HG03354 (cell line): ENCODE measurements at regions not wholly inside any gene's neighbourhood (a gene's known extent, or its start where the extent isn't known, plus 50 kb on each side); places are given as distances from the start of the nearest gene placed in this dataset.
"Not testable (repeated sequence)": the region's sequence is repeated elsewhere in the genome, so short reads cannot be mapped to it uniquely, and the experiment has no call there.

Experiments used
- ATAC-seq: cut with Tn5 transposase; IDR thresholded peaks from one replicate; pipeline ENCODE4 v1.9.1; 2021; ENCODE audit warnings: mild to moderate bottlenecking; ENCODE audit not compliant: unreplicated experiment, poor library complexity, severe bottlenecking

DNA sequence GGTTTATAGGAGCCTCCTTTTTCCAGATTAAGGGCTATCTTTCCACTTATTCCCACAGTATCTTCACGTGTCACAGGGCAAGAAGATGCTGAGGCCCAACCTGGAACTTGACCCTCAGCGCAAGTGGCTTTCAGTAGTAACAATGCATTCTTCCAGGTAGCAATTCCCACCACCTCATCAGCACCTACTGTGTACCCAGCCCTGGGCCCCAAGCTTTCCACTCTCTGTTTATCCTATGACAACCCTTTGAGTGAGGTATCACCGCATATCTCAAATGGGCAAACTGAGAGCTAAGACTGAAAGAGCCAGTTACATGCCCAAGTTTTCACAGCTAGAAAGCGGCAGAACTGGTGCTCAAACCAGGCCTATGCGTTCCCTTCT, 88.2 kb downstream of the CPN2 start:
- ATAC-seq, result no peak

GRCh38 chr3:194264631-194265504, 86.3 kb downstream of the CPN2 start:
- ATAC-seq, result not testable (repeated sequence)

DNA sequence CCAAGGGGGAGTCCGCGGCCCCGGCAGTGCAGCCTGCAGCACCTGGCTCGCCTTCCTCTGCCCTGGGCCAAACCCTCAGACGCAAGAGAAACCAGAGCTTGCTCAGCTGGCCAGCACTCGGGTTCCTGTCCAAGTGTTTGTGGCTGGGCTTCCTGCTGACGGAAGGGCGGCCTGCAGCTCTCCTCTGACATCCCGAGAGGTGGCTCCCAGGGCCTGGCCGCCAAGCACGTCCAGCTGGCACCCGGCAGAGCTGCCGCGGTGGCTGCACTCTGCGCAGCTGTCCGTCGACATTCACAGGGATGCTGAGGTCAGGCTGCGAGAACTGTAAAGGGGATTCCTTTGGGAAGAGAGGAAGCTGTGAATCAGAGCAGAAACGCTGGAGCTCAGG, 85.6 kb downstream of the CPN2 start:
- no peak for ATAC-seq

DNA sequence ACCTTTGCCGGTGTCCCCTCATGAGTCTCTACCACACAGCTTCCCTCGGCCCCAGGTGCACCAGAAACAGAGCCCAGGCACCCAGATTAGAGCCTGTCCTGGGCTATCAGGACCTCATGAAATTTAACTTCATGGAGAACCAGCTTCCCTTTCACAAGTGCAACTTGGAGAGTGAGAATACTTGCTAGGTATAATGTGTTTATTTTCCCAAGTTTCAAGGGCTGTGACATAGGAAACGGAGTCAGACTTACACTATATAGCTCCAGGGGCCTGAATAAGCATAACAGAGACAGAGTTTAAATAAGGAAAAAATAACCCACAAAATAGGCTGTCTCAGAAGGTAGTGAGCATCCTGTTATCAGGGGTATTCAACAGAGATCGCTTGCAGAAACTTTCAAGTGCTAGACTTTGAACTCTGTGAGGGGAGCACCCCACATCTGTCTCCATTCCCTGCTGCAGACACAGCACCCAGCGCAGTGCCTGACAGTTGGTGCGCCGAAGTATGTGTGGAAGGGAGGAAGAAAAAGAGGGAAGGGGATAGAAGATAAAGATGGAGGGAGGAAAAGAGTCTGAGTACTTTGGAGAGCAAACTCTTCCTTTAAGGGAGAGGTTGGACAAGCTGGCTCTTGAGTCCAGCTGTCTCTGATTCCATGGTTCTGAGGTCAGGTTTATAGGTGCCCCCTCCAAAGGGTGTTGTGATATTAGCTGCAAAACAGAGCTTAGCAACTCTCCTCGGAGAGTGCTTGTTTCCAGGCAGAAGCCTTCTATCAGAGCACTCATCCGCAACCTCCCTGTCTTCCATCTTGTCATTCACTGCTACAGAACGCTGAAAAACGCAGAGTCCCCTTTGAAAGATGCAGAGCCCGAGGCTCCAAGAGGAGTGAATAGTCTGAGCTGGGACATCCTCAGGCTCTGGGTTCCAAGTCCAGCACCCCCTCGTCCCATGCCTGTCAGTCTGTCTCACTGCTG, 84.8 kb downstream of the CPN2 start:
- no peak for ATAC-seq

DNA sequence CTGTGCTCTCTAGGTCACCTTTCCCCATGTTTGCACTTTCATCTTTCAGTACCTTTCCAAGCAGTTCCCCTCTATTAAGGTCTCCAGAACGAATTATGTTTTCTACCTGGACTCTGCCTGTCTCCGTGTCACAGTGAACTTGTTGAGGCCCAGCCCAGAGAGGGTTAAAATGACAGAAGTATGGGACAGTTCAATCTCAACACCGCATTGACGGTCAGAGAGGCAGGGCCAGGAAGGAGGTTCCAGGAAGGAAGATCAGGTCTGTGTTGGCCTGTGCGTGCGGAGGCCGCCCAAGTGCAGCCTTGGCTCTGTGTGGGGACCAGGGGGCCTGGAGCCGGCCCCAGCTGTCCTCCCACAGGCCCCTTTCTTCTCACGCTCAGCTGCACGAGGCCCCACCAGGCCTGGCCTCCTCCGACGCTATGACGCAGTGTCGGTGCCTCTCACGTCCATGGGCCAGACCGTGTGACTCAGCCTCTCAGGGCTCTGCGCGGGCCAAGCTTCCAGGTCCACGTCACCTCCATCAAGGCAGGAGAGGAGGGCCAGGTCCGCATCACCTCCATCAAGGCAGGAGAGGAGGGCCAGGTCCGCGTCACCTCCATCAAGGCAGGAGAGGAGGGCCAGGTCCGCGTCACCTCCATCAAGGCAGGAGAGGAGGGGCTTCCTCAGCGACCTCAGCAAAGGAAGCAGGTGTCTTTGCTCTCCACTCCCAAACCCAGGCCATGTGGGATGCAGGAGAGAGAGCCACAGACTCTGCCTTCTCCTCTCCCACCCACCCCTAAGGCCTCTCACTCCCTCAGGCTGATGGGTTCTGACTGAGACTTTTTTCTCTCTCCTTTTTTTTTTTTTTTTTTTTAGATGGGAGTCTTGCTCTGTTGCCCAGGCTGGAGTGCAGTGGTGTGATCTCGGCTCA, 83.1 kb downstream of the CPN2 start:
- ATAC-seq, result no peak

DNA sequence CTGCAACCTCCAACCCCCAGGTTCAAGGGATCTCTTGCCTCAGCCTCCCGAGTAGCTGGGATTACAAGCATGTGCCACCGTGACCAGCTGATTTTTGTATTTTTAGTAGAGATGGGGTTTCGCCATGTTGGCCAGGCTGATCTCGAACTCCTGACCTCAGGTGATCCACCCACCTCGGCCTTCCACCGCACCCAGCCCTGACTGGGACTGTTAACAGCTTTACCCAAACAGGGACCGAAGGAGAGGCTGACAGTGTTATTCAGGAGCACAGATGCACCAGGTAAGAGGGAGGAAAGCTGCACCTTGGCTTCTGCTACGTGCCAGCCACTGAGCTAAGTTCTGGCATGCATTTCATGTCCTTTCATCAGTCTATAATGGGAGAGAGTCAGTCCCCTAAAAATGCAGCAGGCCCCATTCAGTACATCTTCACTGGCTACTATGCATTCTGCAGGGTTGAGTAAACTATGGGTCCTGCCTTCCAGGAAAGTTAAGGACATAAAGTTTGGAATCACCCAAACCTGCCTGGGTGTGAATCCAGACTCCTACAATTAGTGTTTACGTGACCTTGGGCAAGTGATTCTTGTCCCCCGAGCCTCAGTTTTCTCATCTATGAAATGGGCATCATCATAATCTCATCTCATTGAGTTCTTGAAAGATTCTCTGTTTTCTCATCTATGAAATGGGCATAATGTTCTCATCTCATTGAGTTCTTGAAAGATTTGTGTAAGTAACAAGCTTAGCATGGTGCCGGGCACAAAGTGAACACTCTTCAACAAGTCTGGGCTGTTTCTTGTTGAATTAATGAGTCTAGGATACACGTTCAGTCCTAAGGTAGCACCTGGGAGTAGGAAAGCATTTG, 82.2 kb downstream of the CPN2 start:
- ATAC-seq, result no peak

DNA sequence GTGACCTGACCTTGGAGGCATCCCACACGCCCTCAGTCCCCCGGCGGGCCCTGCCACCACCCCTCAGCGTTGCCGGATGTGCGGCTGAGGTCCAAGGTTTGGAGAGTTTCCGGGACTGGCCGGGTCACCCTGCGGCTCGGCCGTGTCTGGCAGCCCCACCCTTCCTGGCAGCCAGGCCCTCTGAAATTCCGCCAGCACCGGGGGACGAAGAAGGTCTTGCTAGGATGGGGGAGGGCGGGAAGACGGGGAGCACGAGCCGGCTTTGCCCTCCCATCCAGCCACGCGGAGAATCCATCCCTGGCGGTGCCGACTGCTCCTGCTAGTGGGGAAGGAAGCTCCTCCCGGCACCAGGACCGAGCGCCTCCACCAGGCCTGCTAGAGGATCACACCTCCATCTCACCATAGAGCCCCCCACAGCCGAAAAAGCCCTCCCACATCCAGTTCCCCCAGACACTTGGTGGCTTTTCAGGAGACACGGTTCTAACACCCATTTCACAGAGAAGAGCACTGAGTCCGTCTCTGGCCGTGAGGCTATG, 81.5 kb downstream of the CPN2 start:
- no peak for ATAC-seq

GRCh38 chr3:194270627-194271459, 80.3 kb downstream of the CPN2 start:
- no peak for ATAC-seq

GRCh38 chr3:194271460-194272035, 79.6 kb downstream of the CPN2 start:
- no peak for ATAC-seq

DNA sequence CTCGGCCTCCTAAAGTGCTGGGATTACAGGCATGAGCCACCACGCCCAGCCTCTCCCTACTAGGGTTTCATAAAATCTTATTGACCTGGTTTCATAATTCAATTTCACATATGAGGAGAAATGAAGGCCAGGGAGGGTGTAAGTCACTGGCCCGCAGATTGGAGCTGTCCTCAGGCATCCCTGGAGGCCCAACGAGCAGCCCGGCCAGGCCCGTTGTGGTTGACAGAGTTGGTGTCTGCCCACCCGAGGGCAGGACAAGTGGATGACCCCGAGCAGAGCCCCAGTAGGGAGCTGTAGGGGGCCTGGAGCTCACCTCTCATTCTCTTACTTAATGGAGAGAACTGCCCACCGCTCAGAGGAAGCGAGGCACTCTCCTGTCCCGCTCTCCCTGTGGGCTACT, 78.9 kb downstream of the CPN2 start:
- no peak for ATAC-seq

DNA sequence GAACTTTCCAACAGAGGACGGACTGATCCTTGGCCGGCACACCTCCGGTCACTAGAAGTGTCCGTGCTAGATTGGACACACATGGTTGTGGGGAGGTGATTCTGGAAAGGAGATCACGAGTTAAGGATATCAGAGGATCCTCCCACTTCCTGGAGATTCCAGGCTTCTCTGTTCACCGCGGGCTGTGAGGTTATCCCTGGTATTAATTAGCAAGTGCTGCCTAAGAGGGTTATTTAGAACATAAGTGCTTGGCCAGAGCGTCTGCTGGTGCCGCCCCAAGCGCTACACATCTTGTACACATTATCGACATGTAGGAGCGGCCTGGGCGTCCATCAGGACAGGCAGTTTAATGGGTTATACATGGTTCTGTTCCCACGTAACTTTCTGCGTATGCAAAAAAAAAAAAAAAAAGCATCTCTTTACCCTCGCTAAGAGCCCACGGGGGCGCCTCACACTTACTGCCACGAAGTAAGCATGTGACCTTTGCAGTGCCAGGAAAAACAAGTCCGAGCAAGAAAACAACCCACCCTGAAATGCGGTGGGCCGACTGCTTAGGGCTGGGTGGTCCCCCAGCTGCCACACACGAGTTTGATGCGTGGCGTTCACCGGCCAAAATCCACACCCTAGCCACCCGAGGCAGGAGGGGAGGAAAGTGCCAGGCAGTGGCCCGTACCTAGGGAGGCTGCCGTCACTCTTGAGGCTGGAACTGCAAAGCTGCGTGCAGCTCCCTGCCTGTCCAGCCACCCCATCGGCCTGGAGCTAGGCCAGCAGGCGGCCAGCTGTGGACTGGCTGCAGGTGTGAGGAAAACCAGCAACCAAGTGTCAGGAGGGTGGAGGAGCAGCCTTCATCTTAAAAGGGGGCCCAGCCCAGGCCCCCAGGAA, 78.0 kb downstream of the CPN2 start:
- ATAC-seq, result no peak

DNA sequence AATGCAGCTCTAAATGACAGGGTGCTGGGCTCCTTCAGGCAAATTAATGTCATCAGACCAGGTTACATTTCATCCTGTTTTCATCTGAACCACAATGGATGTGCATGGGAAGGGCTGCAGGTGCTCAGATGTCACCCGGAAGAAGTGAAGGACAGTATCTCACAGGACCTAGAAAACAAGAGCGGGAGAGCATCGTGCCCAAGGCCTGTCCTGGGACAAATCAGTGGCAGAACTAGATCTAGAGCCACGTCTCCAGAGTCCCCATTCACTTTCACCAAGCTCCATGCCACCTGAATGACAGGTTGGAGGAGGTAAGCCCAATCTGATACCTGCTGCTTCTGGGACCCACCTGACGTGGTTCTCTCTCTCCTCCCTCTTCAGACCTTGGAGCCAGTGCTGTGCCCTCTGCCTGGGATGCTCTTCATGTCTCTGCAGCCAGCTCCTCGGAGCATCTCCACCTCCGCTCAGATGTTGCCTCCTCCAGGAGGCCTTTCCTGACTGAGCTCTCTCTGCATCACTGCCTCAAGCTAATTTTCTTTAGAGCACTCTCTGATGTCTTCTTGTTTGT, 77.3 kb downstream of the CPN2 start:
- no peak for ATAC-seq

GRCh38 chr3:194274424-194275085, 76.6 kb downstream of the CPN2 start:
- ATAC-seq, result no peak

- no peak for ATAC-seq
Measured at GRCh38 chr3:194275291-194275690, 75.8 kb downstream of the CPN2 start.

DNA sequence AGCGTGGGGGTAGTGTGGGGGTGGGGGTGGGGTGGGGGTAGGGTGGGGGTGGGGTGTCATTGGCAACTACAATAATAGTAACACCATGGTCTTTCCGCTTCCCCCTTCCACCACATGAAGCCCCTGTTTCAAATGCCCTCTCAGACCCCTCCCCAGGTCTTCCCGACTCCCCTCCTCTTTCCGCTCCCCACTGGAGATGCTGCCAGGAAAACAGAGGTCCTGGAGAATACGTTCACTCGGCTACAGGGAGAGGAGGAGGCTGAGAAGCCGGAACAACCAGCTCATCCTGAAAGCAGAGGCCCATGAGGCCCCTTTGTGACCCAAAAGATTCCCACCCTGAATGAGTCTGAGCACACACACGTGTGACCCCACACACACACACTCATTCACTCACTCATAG, 75.4 kb downstream of the CPN2 start:
- ATAC-seq, result no peak

- ATAC-seq, result no peak
Measured at GRCh38 chr3:194276768-194277103, 74.4 kb downstream of the CPN2 start.
